ENCODE measurements at regions not wholly inside any gene's neighbourhood (a gene's known extent, or its start where the extent isn't known, plus 50 kb on each side); places are given as distances from the start of the nearest gene placed in this dataset.

- no peak for DNase-seq (ENCODE audit: low spot score)
- no peak for TF ChIP-seq CTCF (IDR thresholded peaks at IDR 0.05; ENCODE audit: extremely low read depth, insufficient read depth, missing control alignments)
- in situ Hi-C loops (cut with MboI; ENCODE audit: low pct_unique_long_range_greater_than_20kb, low sequenced_read_pairs, unreplicated experiment) = no loop called here
Observed at GRCh38 chr7:51633006-51633405, 316.4 kb upstream of the COBL start.

GRCh38 chr7:51630933-51631332 lies 314.3 kb upstream of the COBL start:
- in situ Hi-C loops (cut with MboI; ENCODE audit: low pct_unique_long_range_greater_than_20kb, low sequenced_read_pairs, unreplicated experiment) = no loop called here
- no peak for TF ChIP-seq CTCF (IDR thresholded peaks at IDR 0.05; ENCODE audit: extremely low read depth, insufficient read depth, missing control alignments)
- no peak for DNase-seq (ENCODE audit: low spot score)

GRCh38 chr7:51629206-51629605 lies 312.6 kb upstream of the COBL start:
- in situ Hi-C loops (cut with MboI; ENCODE audit: low pct_unique_long_range_greater_than_20kb, low sequenced_read_pairs, unreplicated experiment) = no loop called here
- TF ChIP-seq CTCF (IDR thresholded peaks at IDR 0.05; ENCODE audit: extremely low read depth, insufficient read depth, missing control alignments) = no peak
- DNase-seq (ENCODE audit: low spot score) = no peak

GRCh38 chr7:51621956-51622355 lies 305.3 kb upstream of the COBL start:
- DNase-seq (ENCODE audit: low spot score) = no peak
- in situ Hi-C loops (cut with MboI; ENCODE audit: low pct_unique_long_range_greater_than_20kb, low sequenced_read_pairs, unreplicated experiment) = no loop called here
- no peak for TF ChIP-seq CTCF (IDR thresholded peaks at IDR 0.05; ENCODE audit: extremely low read depth, insufficient read depth, missing control alignments)

GRCh38 chr7:51620706-51621105 lies 304.1 kb upstream of the COBL start:
- TF ChIP-seq CTCF (IDR thresholded peaks at IDR 0.05; ENCODE audit: extremely low read depth, insufficient read depth, missing control alignments) = no peak
- DNase-seq (ENCODE audit: low spot score) = no peak
- in situ Hi-C loops (cut with MboI; ENCODE audit: low pct_unique_long_range_greater_than_20kb, low sequenced_read_pairs, unreplicated experiment) = no loop called here

GRCh38 chr7:51619880-51620279 lies 303.3 kb upstream of the COBL start:
- no peak for TF ChIP-seq CTCF (IDR thresholded peaks at IDR 0.05; ENCODE audit: extremely low read depth, insufficient read depth, missing control alignments)

GRCh38 chr7:51617686-51618085 lies 301.1 kb upstream of the COBL start:
- no peak for TF ChIP-seq CTCF (IDR thresholded peaks at IDR 0.05; ENCODE audit: extremely low read depth, insufficient read depth, missing control alignments)
- DNase-seq (ENCODE audit: low spot score) = no peak
- in situ Hi-C loops (cut with MboI; ENCODE audit: low pct_unique_long_range_greater_than_20kb, low sequenced_read_pairs, unreplicated experiment) = no loop called here

More at GRCh38 chr7:51619880-51620279, 303.3 kb upstream of the COBL start:
- in situ Hi-C loops (cut with MboI; ENCODE audit: low pct_unique_long_range_greater_than_20kb, low sequenced_read_pairs, unreplicated experiment) = no loop called here
- DNase-seq (ENCODE audit: low spot score) = no peak
